Stimulated activated memory B cell treated with anti-CD40 and anti-IgM and Interleukin-4, amounts not matched to agents 10 μg/mL and 1 μg/mL and 100 μg/mL, for 72 hours (primary cell): ENCODE measurements at regions not wholly inside any gene's neighbourhood (a gene's known extent, or its start where the extent isn't known, plus 50 kb on each side); places are given as distances from the start of the nearest gene placed in this dataset.
"Not testable (repeated sequence)": the region's sequence is repeated elsewhere in the genome, so short reads cannot be mapped to it uniquely, and the experiment has no call there.

Experiments
- ATAC-seq: fragments of 150-1000 bp; cut with Tn5 transposase; 2 replicates; pipeline ENCODE4 v1.10.0; 2021
- H3K27ac Mint-ChIP-seq: one replicate; pipeline ENCODE4 v1.8.0; 2022; ENCODE audit warnings: mild to moderate bottlenecking, mixed read lengths
- H3K27me3 Mint-ChIP-seq: one replicate; pipeline ENCODE4 v1.8.0; 2022; ENCODE audit warnings: mixed read lengths
- H3K36me3 Mint-ChIP-seq: one replicate; pipeline ENCODE4 v1.8.0; 2022; ENCODE audit warnings: mixed read lengths
- H3K4me1 Mint-ChIP-seq: one replicate; pipeline ENCODE4 v1.8.0; 2022; ENCODE audit warnings: mixed read lengths
- H3K4me3 Mint-ChIP-seq: one replicate; pipeline ENCODE4 v1.8.0; 2022; ENCODE audit warnings: mild to moderate bottlenecking, moderate library complexity, mixed read lengths
- H3K9me3 Mint-ChIP-seq: one replicate; pipeline ENCODE4 v1.8.0; 2022; ENCODE audit warnings: mixed read lengths

DNA sequence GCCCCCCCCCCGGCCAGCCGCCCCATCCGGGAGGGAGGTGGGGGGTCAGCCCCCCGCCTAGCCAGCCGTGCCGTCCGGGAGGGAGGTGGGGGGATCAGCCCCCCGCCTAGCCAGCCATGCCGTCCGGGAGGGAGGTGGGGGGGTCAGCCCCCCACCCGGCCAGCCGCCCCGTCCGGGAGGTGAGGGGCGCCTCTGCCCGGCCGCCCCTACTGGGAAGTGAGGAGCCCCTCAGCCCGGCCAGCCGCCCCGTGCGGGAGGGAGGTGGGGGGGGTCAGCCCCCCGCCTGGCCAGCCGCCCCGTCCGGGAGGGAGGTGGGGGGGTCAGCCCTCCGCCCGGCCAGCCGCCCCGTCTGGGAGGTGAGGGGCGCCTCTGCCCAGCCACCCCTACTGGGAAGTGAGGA, 150.4 kb upstream of the ALDH1B1 start:
- not testable (repeated sequence) for H3K27ac Mint-ChIP-seq, H3K4me1 Mint-ChIP-seq, H3K27me3 Mint-ChIP-seq, H3K4me3 Mint-ChIP-seq, ATAC-seq, H3K36me3 Mint-ChIP-seq
- H3K9me3 Mint-ChIP-seq: peaks cover 11% of the 10 kb centered on the region

DNA sequence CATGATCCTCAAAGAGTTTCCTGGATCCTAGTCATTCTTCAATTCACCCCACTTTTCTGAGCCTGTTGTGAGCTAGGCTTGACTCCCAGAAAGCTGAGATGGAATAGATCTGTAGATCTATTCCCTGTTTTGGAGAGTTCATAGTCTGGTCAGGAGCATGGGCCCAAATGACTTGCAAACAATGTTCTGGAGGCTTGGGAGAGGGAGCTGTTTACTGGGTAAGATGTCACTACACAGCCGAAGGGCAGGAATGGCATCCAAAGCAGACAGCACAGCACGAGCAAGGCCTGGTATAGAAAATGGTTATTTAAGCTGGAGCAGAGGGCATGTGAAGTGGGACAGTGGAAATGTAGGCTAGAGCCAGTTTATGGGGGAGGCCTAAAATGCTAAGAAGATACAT, 152.5 kb upstream of the ALDH1B1 start:
- peaks cover 7% of the 10 kb centered on the region for H3K9me3 Mint-ChIP-seq
- H3K27ac Mint-ChIP-seq: no peak overlapping the region
- H3K4me1 Mint-ChIP-seq: no peaks in the 10 kb centered on the region
- H3K4me3 Mint-ChIP-seq: no peak overlapping the region
- no peak for ATAC-seq
- H3K27me3 Mint-ChIP-seq: no peaks in the 10 kb centered on the region
- H3K36me3 Mint-ChIP-seq: no peaks in the 10 kb centered on the region

DNA sequence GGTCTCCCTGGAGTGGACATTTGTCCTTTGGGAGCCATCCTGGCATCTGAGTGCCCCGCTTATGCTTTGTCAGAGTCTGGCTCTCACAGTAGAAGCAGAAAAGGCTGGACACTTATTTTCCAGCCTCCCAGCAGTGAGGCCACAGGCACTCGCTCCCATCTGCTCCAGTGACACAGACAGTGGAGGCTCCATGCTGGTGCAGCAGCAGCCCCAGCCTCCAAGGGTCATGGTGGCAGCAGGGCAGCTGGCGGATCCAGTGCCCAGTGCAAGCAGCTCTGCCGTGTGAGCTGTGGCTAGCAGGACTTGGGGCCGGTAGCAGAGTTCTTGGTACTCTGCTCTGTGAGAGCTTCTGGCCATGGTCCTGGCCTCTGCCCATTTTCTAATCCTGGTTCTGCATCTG, 157.3 kb upstream of the ALDH1B1 start:
- no peak overlapping the region for H3K27ac Mint-ChIP-seq
- peaks cover 7% of the 10 kb centered on the region for H3K9me3 Mint-ChIP-seq
- no peak for ATAC-seq
- H3K27me3 Mint-ChIP-seq: peaks cover 22% of the 10 kb centered on the region
- no peaks in the 10 kb centered on the region for H3K36me3 Mint-ChIP-seq
- no peaks in the 10 kb centered on the region for H3K4me1 Mint-ChIP-seq
- H3K4me3 Mint-ChIP-seq: no peak overlapping the region

DNA sequence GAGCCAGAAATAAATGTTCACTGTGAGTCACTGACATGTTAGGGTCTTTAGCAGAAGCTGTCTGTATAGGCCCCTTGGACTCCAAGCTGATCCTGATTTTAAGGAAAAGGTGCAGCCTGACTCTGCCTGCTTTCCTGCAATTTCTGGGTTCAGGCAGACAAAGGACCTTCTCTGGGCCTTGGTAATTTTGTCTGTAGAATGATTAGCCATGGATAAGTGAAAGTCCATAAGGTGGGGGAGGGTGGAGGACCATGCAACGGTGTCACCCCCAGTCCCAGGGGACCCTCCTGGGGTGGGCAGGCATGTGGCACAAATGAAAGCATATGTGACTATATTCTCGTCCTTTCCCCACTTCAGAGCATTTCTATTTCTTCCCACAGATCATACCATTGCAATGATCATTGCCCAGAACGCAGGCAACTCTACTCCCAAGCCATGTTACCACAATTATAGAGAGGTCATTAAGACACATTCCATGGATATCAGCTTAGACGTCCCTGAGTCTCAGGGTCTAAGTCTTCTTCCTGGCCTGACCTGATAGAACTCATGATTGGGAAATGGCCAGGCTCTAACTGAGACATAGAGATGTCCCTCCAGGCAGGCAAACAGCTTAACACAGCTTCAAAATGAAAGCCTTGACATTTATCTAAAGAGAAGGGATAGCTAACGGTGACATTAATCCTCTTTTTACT, 157.9 kb upstream of the ALDH1B1 start:
- H3K4me3 Mint-ChIP-seq: no peak overlapping the region
- no peak for ATAC-seq
- H3K9me3 Mint-ChIP-seq: peaks cover 6% of the 10 kb centered on the region
- H3K27me3 Mint-ChIP-seq: peaks cover 22% of the 10 kb centered on the region
- no peaks in the 10 kb centered on the region for H3K4me1 Mint-ChIP-seq
- H3K36me3 Mint-ChIP-seq: no peaks in the 10 kb centered on the region
- no peak overlapping the region for H3K27ac Mint-ChIP-seq

DNA sequence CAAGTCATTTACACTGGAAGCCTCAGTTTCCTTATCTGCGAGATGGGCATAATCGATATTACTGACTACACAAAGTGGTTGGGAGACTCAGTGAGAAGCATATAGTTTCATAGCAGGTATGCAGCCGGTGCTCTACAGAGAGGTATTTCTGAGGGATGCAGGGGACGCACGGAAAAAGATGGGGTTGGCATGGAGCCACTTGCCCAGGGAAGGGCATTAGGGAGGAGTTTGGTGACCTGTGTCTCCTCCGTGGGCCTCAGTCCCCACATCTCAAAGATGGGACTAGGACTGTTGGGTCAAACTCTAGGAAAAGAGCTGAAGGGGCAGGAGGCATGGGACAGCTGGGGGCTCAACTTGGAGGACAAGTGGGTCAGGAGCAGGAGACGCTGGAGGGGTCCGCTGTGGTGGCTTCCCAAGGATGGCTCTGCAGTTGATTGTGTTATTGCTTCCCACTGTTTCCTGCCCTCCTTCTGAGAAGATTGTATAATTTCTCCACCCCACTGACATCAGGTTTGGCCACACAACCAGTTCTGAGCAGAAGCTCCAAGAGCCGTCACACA, 158.6 kb upstream of the ALDH1B1 start:
- Mint-ChIP-seq H3K36me3 (no peaks in the 10 kb centered on the region), H3K9me3 (peaks cover under 1% of the 10 kb centered on the region), H3K4me3 (no peak overlapping the region), H3K27ac (no peak overlapping the region), H3K27me3 (peaks cover 22% of the 10 kb centered on the region), H3K4me1 (no peaks in the 10 kb centered on the region)
- ATAC-seq: no peak

DNA sequence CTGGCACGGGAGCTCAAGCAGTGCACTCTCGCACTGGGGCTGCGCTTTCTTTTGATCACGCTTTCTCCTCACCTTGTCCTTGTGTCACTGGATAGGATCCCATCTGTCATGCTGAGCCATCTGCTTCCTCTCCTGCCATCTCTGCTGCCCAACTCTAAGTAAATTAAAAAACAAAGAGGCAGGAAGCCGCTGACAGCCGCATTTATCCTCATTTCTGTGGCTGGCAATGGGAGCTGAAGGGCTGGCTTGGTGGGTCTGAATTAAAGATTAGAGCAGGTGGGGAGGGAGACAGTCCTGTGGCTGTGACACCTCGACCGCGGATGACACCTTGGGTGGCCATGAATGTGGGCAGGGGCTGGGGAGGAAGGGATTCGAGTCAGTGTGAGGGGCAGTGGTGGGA, 159.2 kb upstream of the ALDH1B1 start:
- Mint-ChIP-seq H3K4me3 (no peak overlapping the region), H3K36me3 (no peaks in the 10 kb centered on the region), H3K27ac (no peak overlapping the region), H3K27me3 (peaks cover 22% of the 10 kb centered on the region), H3K9me3 (no peaks in the 10 kb centered on the region), H3K4me1 (no peaks in the 10 kb centered on the region)
- ATAC-seq: no peak

DNA sequence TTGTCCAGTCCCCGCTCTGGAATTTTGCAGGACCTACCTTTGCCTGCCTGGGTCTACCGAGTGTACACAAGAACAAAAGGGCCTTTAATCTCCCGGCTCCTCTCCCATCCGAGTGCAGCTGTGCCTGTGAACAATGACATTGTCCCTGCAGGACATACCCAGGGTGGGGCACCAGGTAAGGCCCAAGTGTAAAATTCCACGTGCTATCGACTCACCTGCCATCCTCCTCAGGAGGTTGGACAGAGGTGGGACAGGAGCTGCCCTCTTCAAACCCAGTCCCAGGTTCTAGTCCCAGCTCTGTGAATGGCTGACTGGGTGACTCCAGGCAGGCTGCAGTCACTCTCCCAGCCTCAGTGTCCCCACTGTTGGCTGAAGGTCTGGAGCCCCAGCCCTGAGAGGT, 159.6 kb upstream of the ALDH1B1 start:
- no peak overlapping the region for H3K27ac Mint-ChIP-seq
- no peak for ATAC-seq
- peaks cover 22% of the 10 kb centered on the region for H3K27me3 Mint-ChIP-seq
- H3K9me3 Mint-ChIP-seq: no peaks in the 10 kb centered on the region
- H3K4me3 Mint-ChIP-seq: no peak overlapping the region
- no peaks in the 10 kb centered on the region for H3K4me1 Mint-ChIP-seq
- H3K36me3 Mint-ChIP-seq: no peaks in the 10 kb centered on the region

DNA sequence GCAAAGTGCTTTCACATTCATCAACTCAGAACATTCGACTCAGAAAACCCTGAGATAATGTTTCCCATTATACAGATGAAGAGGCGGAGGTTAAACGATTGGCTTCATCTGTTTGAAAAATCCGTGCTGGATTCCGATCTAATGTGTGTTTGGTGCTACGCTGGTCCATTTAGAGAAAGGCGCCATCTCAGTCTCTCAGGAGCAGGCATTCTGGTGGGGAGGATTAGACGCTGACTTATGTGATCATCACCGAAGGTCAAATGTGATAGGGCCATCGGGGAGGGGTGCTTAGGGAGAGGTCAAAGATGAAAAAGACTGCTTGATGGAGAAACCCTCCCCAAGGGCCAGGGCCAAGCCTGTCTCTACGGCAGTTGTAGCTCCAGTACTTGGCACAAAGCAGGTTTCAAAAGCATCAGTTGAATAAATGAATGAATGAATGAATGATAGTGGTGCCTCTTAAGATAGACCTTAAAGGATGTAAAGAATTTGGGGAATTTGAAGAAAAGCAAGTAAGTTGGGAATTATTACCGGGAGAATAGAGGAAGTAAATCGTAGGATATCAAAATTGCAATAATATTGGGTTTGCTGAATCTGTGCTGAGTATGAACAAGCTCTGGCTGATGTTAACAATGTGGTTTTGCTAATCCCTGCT, 160.6 kb upstream of the SHB start:
- H3K27ac Mint-ChIP-seq: no peak overlapping the region
- ATAC-seq: no peak
- no peaks in the 10 kb centered on the region for H3K36me3 Mint-ChIP-seq
- H3K27me3 Mint-ChIP-seq: peaks cover 51% of the 10 kb centered on the region
- H3K4me1 Mint-ChIP-seq: peaks cover 11% of the 10 kb centered on the region
- H3K9me3 Mint-ChIP-seq: no peaks in the 10 kb centered on the region
- H3K4me3 Mint-ChIP-seq: no peak overlapping the region

DNA sequence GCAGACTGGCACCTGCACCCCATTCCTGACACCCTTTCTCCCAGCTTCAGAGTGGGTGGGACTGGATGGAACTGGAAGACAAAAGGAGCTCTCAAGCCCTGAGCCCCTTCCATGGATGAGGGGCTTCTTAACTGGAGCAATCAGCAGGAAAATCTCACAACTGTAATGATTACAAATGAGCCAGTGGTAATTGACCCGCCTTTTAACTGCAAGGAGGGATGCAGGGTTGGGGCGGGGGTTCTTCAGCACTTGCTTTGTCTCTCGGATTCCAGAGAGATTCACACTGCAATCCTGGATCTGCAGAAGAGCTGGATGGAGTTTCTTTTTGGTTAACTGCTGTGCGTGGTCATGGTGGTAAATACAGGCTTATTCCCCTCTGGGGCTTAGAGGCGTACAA, 160.1 kb upstream of the SHB start:
- peaks cover 54% of the 10 kb centered on the region for H3K27me3 Mint-ChIP-seq
- no peaks in the 10 kb centered on the region for H3K36me3 Mint-ChIP-seq
- H3K4me3 Mint-ChIP-seq: no peak overlapping the region
- no peaks in the 10 kb centered on the region for H3K9me3 Mint-ChIP-seq
- no peak overlapping the region for H3K27ac Mint-ChIP-seq
- ATAC-seq: no peak
- H3K4me1 Mint-ChIP-seq: peaks cover 11% of the 10 kb centered on the region

DNA sequence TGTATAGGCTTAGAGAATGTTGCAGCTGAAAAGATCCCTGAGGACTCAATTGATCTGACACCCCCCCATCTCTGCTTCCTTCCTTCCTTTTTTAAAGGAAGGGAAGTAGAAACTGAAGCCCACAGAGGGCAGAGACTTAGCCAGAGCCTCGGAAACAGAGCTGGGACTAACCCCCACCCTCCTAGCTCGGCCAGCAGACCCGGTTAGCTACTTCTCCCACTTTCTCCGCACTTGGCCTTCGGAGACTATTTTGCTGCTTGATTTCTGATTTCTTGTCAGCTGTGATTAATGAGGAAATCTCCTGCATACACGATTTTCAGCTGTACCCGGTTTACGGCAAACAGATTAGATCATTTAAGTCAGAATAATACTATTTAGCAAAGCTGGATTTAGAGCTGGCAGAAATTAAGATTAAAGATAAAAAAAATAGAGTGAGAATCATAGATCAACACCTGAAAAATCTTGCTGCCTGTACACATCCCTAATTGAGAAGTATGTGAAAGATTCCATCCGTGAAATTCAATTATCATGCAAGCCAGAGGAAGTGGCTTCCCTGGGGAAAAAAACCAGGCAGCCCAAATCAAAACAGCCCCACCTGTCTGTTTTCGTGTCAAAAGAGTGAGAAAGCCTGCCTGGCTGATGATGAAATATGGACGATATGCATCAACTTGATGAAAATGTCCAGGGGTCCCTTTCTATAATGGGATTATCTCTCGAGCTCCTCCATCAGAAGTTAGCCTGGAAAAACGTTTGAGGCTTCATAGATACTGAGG, 159.5 kb upstream of the SHB start:
- ATAC-seq: no peak
- peaks cover 11% of the 10 kb centered on the region for H3K4me1 Mint-ChIP-seq
- no peak overlapping the region for H3K4me3 Mint-ChIP-seq
- H3K27ac Mint-ChIP-seq: no peak overlapping the region
- no peaks in the 10 kb centered on the region for H3K36me3 Mint-ChIP-seq
- H3K9me3 Mint-ChIP-seq: no peaks in the 10 kb centered on the region
- peaks cover 54% of the 10 kb centered on the region for H3K27me3 Mint-ChIP-seq

DNA sequence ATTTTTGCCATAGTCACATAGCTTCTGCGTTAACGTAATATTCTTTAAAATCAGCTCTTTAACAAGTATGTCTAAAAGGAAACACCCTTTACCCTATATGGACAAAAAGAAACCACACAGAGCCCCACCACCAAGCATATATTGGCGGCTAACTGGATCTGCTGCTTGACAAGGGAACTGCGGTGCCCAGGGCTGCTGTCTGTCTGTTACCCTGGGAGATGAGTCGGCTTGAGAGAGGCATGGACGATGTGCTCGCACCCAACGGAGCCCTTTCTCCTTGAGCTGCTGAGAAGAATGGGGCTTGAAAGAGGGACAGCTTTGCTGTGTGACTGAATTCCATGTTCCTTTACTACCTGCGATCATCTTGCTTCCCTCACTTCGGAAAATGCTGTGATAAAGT, 158.6 kb upstream of the SHB start:
- no peaks in the 10 kb centered on the region for H3K36me3 Mint-ChIP-seq
- ATAC-seq: no peak
- H3K4me3 Mint-ChIP-seq: no peak overlapping the region
- H3K27ac Mint-ChIP-seq: no peak overlapping the region
- H3K27me3 Mint-ChIP-seq: peaks cover 54% of the 10 kb centered on the region
- H3K9me3 Mint-ChIP-seq: no peaks in the 10 kb centered on the region
- H3K4me1 Mint-ChIP-seq: peaks cover 11% of the 10 kb centered on the region

DNA sequence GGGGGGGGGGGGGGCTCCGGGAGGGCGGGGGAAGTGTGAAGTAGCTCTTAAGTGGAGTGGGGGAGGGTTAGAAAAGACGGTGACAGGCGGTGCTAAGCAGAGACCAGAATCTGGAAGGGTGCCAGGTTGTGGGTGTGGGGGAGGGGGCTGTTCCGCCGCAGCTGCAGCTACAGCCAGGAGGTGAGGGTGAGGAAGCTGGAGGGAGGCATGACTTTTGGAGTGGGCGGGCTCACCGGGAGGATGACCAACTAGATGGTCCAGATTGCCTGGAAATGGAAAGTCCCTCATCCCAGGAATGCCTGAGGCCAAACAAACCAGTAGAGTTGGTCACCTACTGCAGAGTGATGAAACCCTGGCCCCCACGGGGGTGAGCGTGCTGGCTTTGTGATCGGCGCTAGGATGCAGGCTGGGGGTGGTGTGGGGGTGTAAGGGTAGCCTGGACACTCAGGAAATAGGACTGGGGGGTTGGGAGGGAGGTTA, 158.1 kb upstream of the SHB start:
- Mint-ChIP-seq H3K9me3 (no peaks in the 10 kb centered on the region), H3K4me1 (peaks cover 11% of the 10 kb centered on the region), H3K27ac (no peak overlapping the region), H3K36me3 (no peaks in the 10 kb centered on the region), H3K27me3 (peaks cover 54% of the 10 kb centered on the region), H3K4me3 (no peak overlapping the region)
- no peak for ATAC-seq

DNA sequence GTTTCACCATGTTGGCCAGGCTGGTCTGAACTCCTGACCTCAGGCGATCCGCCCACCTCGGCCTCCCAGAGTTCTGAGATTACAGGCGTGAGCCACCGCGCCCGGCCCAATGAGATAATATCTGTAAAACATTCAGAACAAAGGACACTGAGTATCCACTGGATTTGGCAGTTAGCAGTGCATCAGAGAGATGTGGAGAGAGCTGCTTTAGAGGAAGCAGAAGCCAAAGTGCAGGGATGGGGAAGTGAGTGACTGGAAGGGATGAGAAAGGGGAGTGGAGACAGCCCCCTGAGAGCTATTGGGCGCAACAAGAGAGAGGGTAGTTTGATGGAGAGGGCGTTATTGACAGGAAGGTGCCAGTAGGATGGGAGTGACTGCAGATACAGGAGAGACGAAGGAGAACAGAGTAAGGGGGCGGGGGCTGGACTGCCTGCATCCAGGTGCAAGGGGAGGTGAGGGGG, 157.5 kb upstream of the SHB start:
- no peak for ATAC-seq
- no peak overlapping the region for H3K27ac Mint-ChIP-seq
- peaks cover 60% of the 10 kb centered on the region for H3K27me3 Mint-ChIP-seq
- no peaks in the 10 kb centered on the region for H3K9me3 Mint-ChIP-seq
- no peaks in the 10 kb centered on the region for H3K36me3 Mint-ChIP-seq
- no peak overlapping the region for H3K4me3 Mint-ChIP-seq
- H3K4me1 Mint-ChIP-seq: peaks cover 11% of the 10 kb centered on the region

DNA sequence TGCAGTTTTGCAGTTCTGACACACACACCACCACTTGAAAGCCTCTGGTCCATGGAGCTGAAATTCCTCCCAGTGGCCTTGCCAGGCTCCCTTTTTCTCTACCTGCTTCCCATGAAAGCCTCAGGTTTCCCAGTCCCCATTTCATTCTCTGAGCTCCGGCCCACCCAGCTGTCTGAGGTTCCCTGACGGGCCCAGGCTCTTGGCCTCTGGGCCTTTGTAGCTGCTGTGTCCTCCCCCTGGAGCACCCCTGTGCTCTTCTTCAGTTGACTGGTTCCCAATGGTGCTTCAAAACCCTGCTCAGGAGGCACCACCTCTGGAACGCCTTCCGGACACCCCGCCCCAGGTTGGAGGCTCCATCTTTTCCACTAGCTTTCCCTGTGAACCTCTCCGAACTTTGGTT, 155.9 kb upstream of the SHB start:
- ATAC-seq: no peak
- Mint-ChIP-seq H3K4me3 (no peak overlapping the region), H3K9me3 (peaks cover 2% of the 10 kb centered on the region), H3K27me3 (peaks cover 63% of the 10 kb centered on the region), H3K27ac (no peak overlapping the region), H3K36me3 (no peaks in the 10 kb centered on the region), H3K4me1 (peaks cover 11% of the 10 kb centered on the region)

DNA sequence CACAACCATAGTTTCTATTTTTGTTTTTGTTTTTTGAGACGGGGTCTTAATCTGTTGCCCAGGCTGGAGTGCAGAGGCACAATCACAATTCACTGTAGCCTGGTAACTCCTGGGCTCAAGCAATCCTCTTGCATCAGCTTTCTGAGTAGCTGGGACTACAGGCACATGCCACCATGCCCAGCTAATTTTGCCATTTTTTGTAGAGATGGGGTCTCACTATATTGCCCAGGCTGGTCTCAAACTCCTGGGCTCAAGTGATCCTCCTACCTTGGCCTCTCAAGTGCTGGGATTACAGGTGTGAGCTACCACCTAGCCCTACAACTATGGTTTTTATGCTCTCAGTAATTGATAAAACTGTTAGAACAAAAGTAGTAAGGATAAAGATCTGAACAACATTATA, 147.5 kb upstream of the SHB start:
- Mint-ChIP-seq H3K27me3 (peaks cover 14% of the 10 kb centered on the region), H3K9me3 (peaks cover 5% of the 10 kb centered on the region), H3K36me3 (no peaks in the 10 kb centered on the region), H3K27ac (no peak overlapping the region), H3K4me3 (no peak overlapping the region), H3K4me1 (no peaks in the 10 kb centered on the region)
- no peak for ATAC-seq
